Stimulated activated CD8-positive, alpha-beta memory T cell treated with anti-CD3 and anti-CD28 coated beads, Interleukin-12 subunit alpha, Interleukin-12 subunit beta, amount 100 ng/mL, for 4 hours (primary cell): ENCODE measurements at regions not wholly inside any gene's neighbourhood (a gene's known extent, or its start where the extent isn't known, plus 50 kb on each side); places are given as distances from the start of the nearest gene placed in this dataset.
"Not testable (repeated sequence)": the region's sequence is repeated elsewhere in the genome, so short reads cannot be mapped to it uniquely, and the experiment has no call there.

Source experiments
- DNase-seq: peaks from one replicate; pipeline ENCODE4 v3.0.0-alpha.2; 2020; ENCODE audit warnings: low read depth

GRCh38 chr2:239818531-239819011 is 206.6 kb downstream of the NDUFA10 start:
- no peak for DNase-seq

- DNase-seq: no peak
These were observed 207.1 kb downstream of the NDUFA10 start for GRCh38 chr2:239818086-239818485.

GRCh38 chr2:239817468-239818031 is 207.6 kb downstream of the NDUFA10 start:
- DNase-seq: not testable (repeated sequence)

GRCh38 chr2:239816576-239817467 is 208.3 kb downstream of the NDUFA10 start:
- no peak for DNase-seq

- no peak for DNase-seq
These were observed 209.5 kb downstream of the NDUFA10 start for GRCh38 chr2:239815671-239816070.

- no peak for DNase-seq
These were observed 210.1 kb downstream of the NDUFA10 start for GRCh38 chr2:239814861-239815601.

GRCh38 chr2:239814116-239814860 is 210.9 kb downstream of the NDUFA10 start:
- DNase-seq: no peak

GRCh38 chr2:239813261-239814115 is 211.7 kb downstream of the NDUFA10 start:
- no peak for DNase-seq

- DNase-seq: no peak
These were observed 213.2 kb downstream of the NDUFA10 start for GRCh38 chr2:239811806-239812560.

GRCh38 chr2:239811111-239811781 is 213.9 kb downstream of the NDUFA10 start:
- DNase-seq: no peak

GRCh38 chr2:239809391-239809790 is 215.8 kb downstream of the NDUFA10 start:
- no peak for DNase-seq

GRCh38 chr2:239807568-239807967 is 217.6 kb downstream of the NDUFA10 start:
- no peak for DNase-seq

- no peak for DNase-seq
These were observed 218.2 kb downstream of the NDUFA10 start for GRCh38 chr2:239806758-239807434.

GRCh38 chr2:239806276-239806675 is 218.9 kb downstream of the NDUFA10 start:
- no peak for DNase-seq

- no peak for DNase-seq
These were observed 219.7 kb downstream of the NDUFA10 start for GRCh38 chr2:239805414-239805813.

- DNase-seq: no peak
These were observed 220.2 kb downstream of the NDUFA10 start for GRCh38 chr2:239805043-239805329.

- no peak for DNase-seq
These were observed 220.7 kb downstream of the NDUFA10 start for GRCh38 chr2:239804161-239805042.

- no peak for DNase-seq
These were observed 221.4 kb downstream of the NDUFA10 start for GRCh38 chr2:239803766-239804115.
